OCI-LY7 (cell line): ENCODE measurements at regions not wholly inside any gene's neighbourhood (a gene's known extent, or its start where the extent isn't known, plus 50 kb on each side); places are given as distances from the start of the nearest gene placed in this dataset.

Experiments used
- BruUV-seq: library from RNA; stranded (reverse); fragments of 400-500 nt; replicated peaks from 2 replicates; lab custom pipeline; 2021; lab: Mats Ljungman, UMichigan
- CTCF ChIA-PET: fragments of 300-600 bp; sonication (Branson Sonifier 250); formaldehyde crosslinking; loops from one replicate; lab custom pipeline; 2022; ENCODE audit warnings: antibody characterized with exemption; ENCODE audit not compliant: unreplicated experiment; lab: Charles Lee
- POLR2A ChIA-PET: fragments of 300-600 bp; sonication (Branson Sonifier 250); formaldehyde crosslinking; loops from one replicate; lab custom pipeline; 2022; ENCODE audit warnings: antibody characterized with exemption; lab: Charles Lee
- DNase-seq: peaks from one replicate; pipeline ENCODE4 v3.0.0-alpha.2; 2015; ENCODE audit warnings: low spot score
- H2AFZ ChIP-seq: fragments of 200-600 bp; sonication (generic), shearing (Covaris generic); 2 replicates; pipeline ENCODE4 v1.6.1; 2014; ENCODE audit warnings: mild to moderate bottlenecking, antibody characterized with exemption, low read length, moderate library complexity
- H3K27ac ChIP-seq: fragments of 200-600 bp; sonication (generic); 2 replicates; pipeline ENCODE4 v1.5.1; 2014; ENCODE audit warnings: mixed run types, low read depth, mild to moderate bottlenecking, moderate library complexity, low read length, inconsistent platforms; ENCODE audit not compliant: poor library complexity, severe bottlenecking
- H3K36me3 ChIP-seq: fragments of 200-600 bp; sonication (generic); 2 replicates; pipeline ENCODE4 v1.6.1; 2014; ENCODE audit warnings: mild to moderate bottlenecking, antibody characterized with exemption, low read length, moderate library complexity, mixed read lengths; ENCODE audit not compliant: insufficient read depth
- H3K4me1 ChIP-seq: fragments of 200-600 bp; sonication (generic); 2 replicates; pipeline ENCODE4 v1.5.1; 2014; ENCODE audit warnings: mild to moderate bottlenecking, low read length; ENCODE audit not compliant: insufficient read depth, poor library complexity, severe bottlenecking
- H3K4me2 ChIP-seq: fragments of 200-600 bp; sonication (generic); 2 replicates; pipeline ENCODE4 v1.6.1; 2014; ENCODE audit warnings: mild to moderate bottlenecking, low read length
- H3K4me3 ChIP-seq: fragments of 200-600 bp; sonication (generic); 2 replicates; pipeline ENCODE4 v1.5.1; 2014; ENCODE audit warnings: mild to moderate bottlenecking, low read depth, low read length; ENCODE audit not compliant: poor library complexity, severe bottlenecking
- H3K79me2 ChIP-seq: fragments of 200-600 bp; sonication (generic); 2 replicates; pipeline ENCODE4 v1.6.1; 2016; ENCODE audit warnings: low read depth, mild to moderate bottlenecking, low read length, moderate library complexity, mixed read lengths; ENCODE audit not compliant: insufficient read depth
- H3K9me2 ChIP-seq: fragments of 200-600 bp; sonication (generic); 2 replicates; pipeline ENCODE4 v1.6.1; 2016; ENCODE audit warnings: mild to moderate bottlenecking, low read length, mixed read lengths; ENCODE audit not compliant: insufficient read depth
- H3K9me3 ChIP-seq: fragments of 200-600 bp; sonication (generic); 2 replicates; pipeline ENCODE4 v1.6.1; 2014; ENCODE audit warnings: mild to moderate bottlenecking, mixed run types, low read length, mixed read lengths
- H4K20me1 ChIP-seq: fragments of 200-600 bp; sonication (generic); 2 replicates; pipeline ENCODE4 v1.6.1; 2014; ENCODE audit warnings: mild to moderate bottlenecking, antibody characterized with exemption, low read length, moderate library complexity, mixed read lengths; ENCODE audit not compliant: insufficient read depth
- EZH2phosphoT487 ChIP-seq: fragments of 200-600 bp; sonication (generic); IDR thresholded peaks from 2 replicates; pipeline ENCODE4 v1.6.1; 2018; ENCODE audit warnings: low read depth, borderline replicate concordance, mild to moderate bottlenecking, mixed run types, antibody characterized with exemption, low read length, moderate library complexity, mixed read lengths
- intact Hi-C: fragments of 100-400 bp; cut with micrococcal nuclease; formaldehyde crosslinking; loops from one replicate; pipeline ENCODE4 v1.10.0; 2022; ENCODE audit not compliant: unreplicated experiment
- TF ChIP-seq, protein P1 (sequence below): fragments of 200-600 bp; sonication (generic); conservative IDR thresholded peaks from 2 replicates; pipeline ENCODE4 v1.5.1; 2014; ENCODE audit warnings: mild to moderate bottlenecking, antibody characterized with exemption, low read length, moderate library complexity, mixed read lengths

DNA sequence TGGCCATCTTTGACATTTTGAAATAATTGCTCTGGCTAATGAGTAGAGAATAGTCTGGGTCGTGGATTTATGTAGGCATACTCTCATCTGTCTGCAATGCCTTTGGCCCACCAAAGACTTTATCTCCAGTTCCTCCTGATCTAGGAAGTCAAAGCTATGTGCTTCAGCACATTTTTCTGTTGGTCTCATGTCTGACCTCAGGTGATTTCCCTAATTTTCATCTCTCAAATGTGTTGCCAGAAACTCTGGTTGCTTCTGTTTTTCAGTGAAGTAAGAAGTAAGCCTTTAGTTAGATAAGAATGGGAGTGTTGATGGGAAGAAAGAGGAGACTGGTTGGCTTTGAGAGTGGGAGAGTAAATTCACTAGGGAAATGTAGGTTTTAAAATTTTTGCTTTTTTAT lies 66.4 kb downstream of the GPR88 start:
- Histone ChIP-seq H3K9me3 (no peaks in the 10 kb centered on the region), H2AFZ (no peak overlapping the region), H3K4me3 (no peak overlapping the region), H4K20me1 (no peaks in the 10 kb centered on the region), H3K4me1 (no peaks in the 10 kb centered on the region), H3K9me2 (no peaks in the 10 kb centered on the region), H3K27ac (no peak overlapping the region), H3K4me2 (no peak overlapping the region), H3K36me3 (no peaks in the 10 kb centered on the region), H3K79me2 (no peaks in the 10 kb centered on the region)
- DNase-seq, result no peak
- ChIA-PET POLR2A (no interaction called here), CTCF (no interaction called here)
- no peak for TF ChIP-seq EZH2phosphoT487
- intact Hi-C loops, result no loop called here
- BruUV-seq, result no TSS peak

DNA sequence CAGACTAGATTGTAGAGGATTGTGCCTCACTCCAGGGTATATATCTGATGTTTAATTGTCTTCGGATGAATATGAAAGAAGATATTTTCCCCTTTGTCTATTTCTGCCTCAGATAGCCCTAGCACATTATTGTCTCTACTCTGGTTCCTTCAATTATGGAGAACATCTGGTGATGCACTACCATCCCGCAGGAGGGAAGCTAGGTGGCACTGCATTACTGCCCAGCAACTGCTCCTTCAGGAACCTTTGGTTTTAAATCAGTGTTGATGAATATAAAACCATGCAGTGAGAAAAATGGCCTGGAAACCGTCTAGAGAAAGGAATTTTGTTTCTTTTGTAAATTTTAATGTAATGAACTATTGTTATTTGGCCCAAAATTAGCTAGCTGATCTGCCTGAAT lies 68.5 kb downstream of the GPR88 start:
- H4K20me1 ChIP-seq, result no peaks in the 10 kb centered on the region
- H3K4me2 ChIP-seq, result no peak overlapping the region
- H2AFZ ChIP-seq, result no peak overlapping the region
- H3K9me3 ChIP-seq, result no peaks in the 10 kb centered on the region
- no peaks in the 10 kb centered on the region for H3K36me3 ChIP-seq
- H3K4me3 ChIP-seq, result no peak overlapping the region
- H3K79me2 ChIP-seq, result no peaks in the 10 kb centered on the region
- DNase-seq, result peak; percentile 2
- POLR2A ChIA-PET, result no interaction called here
- H3K27ac ChIP-seq, result no peak overlapping the region
- intact Hi-C loops, result no loop called here
- no TSS peak for BruUV-seq
- TF ChIP-seq EZH2phosphoT487, result no peak
- TF ChIP-seq, protein P1, sequence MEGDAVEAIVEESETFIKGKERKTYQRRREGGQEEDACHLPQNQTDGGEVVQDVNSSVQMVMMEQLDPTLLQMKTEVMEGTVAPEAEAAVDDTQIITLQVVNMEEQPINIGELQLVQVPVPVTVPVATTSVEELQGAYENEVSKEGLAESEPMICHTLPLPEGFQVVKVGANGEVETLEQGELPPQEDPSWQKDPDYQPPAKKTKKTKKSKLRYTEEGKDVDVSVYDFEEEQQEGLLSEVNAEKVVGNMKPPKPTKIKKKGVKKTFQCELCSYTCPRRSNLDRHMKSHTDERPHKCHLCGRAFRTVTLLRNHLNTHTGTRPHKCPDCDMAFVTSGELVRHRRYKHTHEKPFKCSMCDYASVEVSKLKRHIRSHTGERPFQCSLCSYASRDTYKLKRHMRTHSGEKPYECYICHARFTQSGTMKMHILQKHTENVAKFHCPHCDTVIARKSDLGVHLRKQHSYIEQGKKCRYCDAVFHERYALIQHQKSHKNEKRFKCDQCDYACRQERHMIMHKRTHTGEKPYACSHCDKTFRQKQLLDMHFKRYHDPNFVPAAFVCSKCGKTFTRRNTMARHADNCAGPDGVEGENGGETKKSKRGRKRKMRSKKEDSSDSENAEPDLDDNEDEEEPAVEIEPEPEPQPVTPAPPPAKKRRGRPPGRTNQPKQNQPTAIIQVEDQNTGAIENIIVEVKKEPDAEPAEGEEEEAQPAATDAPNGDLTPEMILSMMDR, result peak; percentile 50
- CTCF ChIA-PET, result no interaction called here
- no peaks in the 10 kb centered on the region for H3K9me2 ChIP-seq
- H3K4me1 ChIP-seq, result no peaks in the 10 kb centered on the region

DNA sequence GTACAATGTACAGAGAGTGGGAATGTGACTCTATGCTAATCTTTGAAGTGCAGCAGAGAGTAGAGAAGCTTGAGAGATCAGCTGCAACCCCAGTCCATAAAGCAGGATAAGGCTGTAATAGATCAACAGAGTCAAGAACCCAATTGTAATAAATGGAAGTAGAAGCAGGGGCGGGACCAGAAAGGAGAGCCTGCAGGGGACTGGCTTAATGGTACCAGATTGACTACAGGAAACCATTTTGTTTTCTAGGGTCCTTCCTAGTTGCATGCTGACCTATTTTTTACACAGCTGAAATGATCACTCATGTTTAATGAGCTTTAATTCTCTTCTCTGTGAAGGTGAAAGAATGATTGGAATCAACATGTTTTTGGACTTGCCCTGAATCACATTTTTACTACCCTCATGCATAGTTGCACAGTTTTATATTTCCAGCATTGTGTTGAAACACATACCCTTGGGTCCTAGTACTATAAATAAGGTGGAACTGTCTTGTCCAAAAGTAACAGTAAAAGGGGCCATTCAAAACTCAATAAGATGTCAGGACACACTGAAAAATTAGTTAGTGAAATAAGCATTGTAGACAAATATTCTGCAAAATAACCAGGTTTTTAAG lies 69.8 kb downstream of the GPR88 start:
- no peak for DNase-seq
- no peaks in the 10 kb centered on the region for H3K9me3 ChIP-seq
- intact Hi-C loops, result no loop called here
- H4K20me1 ChIP-seq, result no peaks in the 10 kb centered on the region
- POLR2A ChIA-PET, result interaction anchor here (1.1 kb wide), 1 partner anchor 11 kb away, joined by 4 read pairs; no protein-coding TSS in a partner anchor
- CTCF ChIA-PET, result no interaction called here
- no peaks in the 10 kb centered on the region for H3K79me2 ChIP-seq
- H3K4me2 ChIP-seq, result no peak overlapping the region
- no peak overlapping the region for H2AFZ ChIP-seq
- H3K27ac ChIP-seq, result no peak overlapping the region
- no peaks in the 10 kb centered on the region for H3K36me3 ChIP-seq
- H3K4me3 ChIP-seq, result no peak overlapping the region
- no peaks in the 10 kb centered on the region for H3K9me2 ChIP-seq
- TF ChIP-seq, protein P1, result no peak
- no peak for TF ChIP-seq EZH2phosphoT487
- no peaks in the 10 kb centered on the region for H3K4me1 ChIP-seq
- BruUV-seq, result no TSS peak
